HCT116 (cell line): ENCODE measurements at regions not wholly inside any gene's neighbourhood (a gene's known extent, or its start where the extent isn't known, plus 50 kb on each side); places are given as distances from the start of the nearest gene placed in this dataset.

Source experiments
- ATAC-seq: fragments of 200-7000 bp; cut with Tn5 transposase; 2 replicates; pipeline ENCODE4 v1.9.1; 2020; ENCODE audit warnings: mild to moderate bottlenecking, moderate library complexity
- BruUV-seq: library from RNA; stranded (reverse); fragments of 400-500 nt; replicated peaks from 2 replicates; lab custom pipeline; 2021; lab: Mats Ljungman, UMichigan
- CTCF ChIA-PET: fragments of 300-600 bp; sonication (Branson Sonifier 250); formaldehyde crosslinking; loops from one replicate; lab custom pipeline; 2021; ENCODE audit warnings: antibody characterized with exemption; lab: Charles Lee
- POLR2A ChIA-PET: fragments of 300-600, 350-600 bp; sonication (Branson Sonifier 250); formaldehyde crosslinking; loops from one replicate; lab custom pipeline; 2021; ENCODE audit warnings: antibody characterized with exemption; lab: Charles Lee
- RAD21 ChIA-PET, 2 experiments: fragments of 300-600 bp; sonication (Branson Sonifier 250); formaldehyde crosslinking; loops; one replicate each; lab custom pipeline; 2023; ENCODE audit warnings: low total read pairs in 2 of 2; ENCODE audit not compliant: uncharacterized antibody in 2 of 2, unreplicated experiment in 2 of 2, low non-redundant PET in 1 of 2; lab: Charles Lee
- DNase-seq: peaks from one replicate; pipeline ENCODE4 v3.0.0-alpha.2; 2010; ENCODE audit warnings: low read depth, low spot score
- H2AFZ ChIP-seq: fragments of 200-600 bp; shearing (Covaris generic), sonication (generic); 2 replicates; pipeline ENCODE4 v1.6.1; 2017; ENCODE audit warnings: low read depth, mixed run types, mixed read lengths, antibody characterized with exemption, low read length; ENCODE audit not compliant: poor library complexity, severe bottlenecking
- H3K27ac ChIP-seq: 2 replicates; pipeline ENCODE4 v1.5.1; 2012; ENCODE audit warnings: low read depth, low read length
- H3K27me3 ChIP-seq: fragments of 200-600 bp; sonication (generic); 2 replicates; pipeline ENCODE4 v1.6.1; 2016; ENCODE audit warnings: mixed run types, low read length, mixed read lengths; ENCODE audit not compliant: insufficient read depth
- H3K36me3 ChIP-seq, 2 experiments: fragments of 200-500 bp in 1 of 2; fragments of 200-600 bp in 1 of 2; sonication (Bioruptor generic) in 1 of 2; sonication (generic) in 1 of 2; 2 replicates each; pipeline versions ENCODE4 v1.5.1 to v1.6.1; 2014 to 2016; ENCODE audit warnings: low read length in 2 of 2, inconsistent platforms in 1 of 2, mixed read lengths in 1 of 2, mixed run types in 1 of 2; ENCODE audit not compliant: insufficient read depth in 2 of 2, control insufficient read depth in 1 of 2
- H3K4me1 ChIP-seq, 2 experiments: fragments of 200-600 bp in 1 of 2; sonication (generic) in 1 of 2; 2 replicates each; pipeline versions ENCODE4 v1.5.1 to v1.6.1; 2012 to 2017; ENCODE audit warnings: low read length in 2 of 2, inconsistent platforms in 1 of 2, mild to moderate bottlenecking in 1 of 2, mixed read lengths in 1 of 2, mixed run types in 1 of 2, moderate library complexity in 1 of 2; ENCODE audit not compliant: insufficient read depth in 2 of 2, control insufficient read depth in 1 of 2
- H3K4me2 ChIP-seq: fragments of 200-600 bp; sonication (generic); 2 replicates; pipeline ENCODE4 v1.6.1; 2017; ENCODE audit warnings: mixed run types, low read length, mixed read lengths
- H3K4me3 ChIP-seq, 2 experiments: fragments of 200-600 bp in 1 of 2; sonication (generic) in 1 of 2; replicated peaks in 1 of 2; 2 replicates each; pipeline ENCODE4 v1.5.1; 2011 to 2016; ENCODE audit warnings: low read length in 2 of 2, control low read depth in 1 of 2, low read depth in 1 of 2, mild to moderate bottlenecking in 1 of 2, mixed read lengths in 1 of 2, mixed run types in 1 of 2
- H3K79me2 ChIP-seq: fragments of 200-600 bp; sonication (generic); 2 replicates; pipeline ENCODE4 v1.6.1; 2017; ENCODE audit warnings: mild to moderate bottlenecking, mixed run types, low read length, moderate library complexity, mixed read lengths; ENCODE audit not compliant: insufficient read depth
- H3K9ac ChIP-seq: fragments of 200-600 bp; sonication (generic); 2 replicates; pipeline ENCODE4 v1.6.1; 2016; ENCODE audit warnings: low read length, mixed read lengths
- H3K9me2 ChIP-seq: fragments of 200-600 bp; sonication (generic), shearing (Covaris generic); 2 replicates; pipeline ENCODE4 v1.6.1; 2017; ENCODE audit warnings: mixed run types, mild to moderate bottlenecking, moderate library complexity; ENCODE audit not compliant: insufficient read depth
- H3K9me3 ChIP-seq, 2 experiments: fragments of 200-500 bp in 1 of 2; fragments of 200-600 bp in 1 of 2; sonication (Bioruptor generic) in 1 of 2; sonication (generic) in 1 of 2; 2 replicates each; pipeline ENCODE4 v1.6.1; 2014 to 2017; ENCODE audit warnings: low read length in 2 of 2, mixed read lengths in 2 of 2, inconsistent platforms in 1 of 2, low read depth in 1 of 2, mild to moderate bottlenecking in 1 of 2, mixed run types in 1 of 2, moderate library complexity in 1 of 2; ENCODE audit not compliant: control insufficient read depth in 1 of 2, insufficient read depth in 1 of 2
- H4K20me1 ChIP-seq: fragments of 200-600 bp; sonication (generic), shearing (Covaris generic); 2 replicates; pipeline ENCODE4 v1.6.1; 2017; ENCODE audit warnings: mixed run types, mild to moderate bottlenecking, moderate library complexity; ENCODE audit not compliant: insufficient read depth
- CBX3 ChIP-seq: IDR thresholded peaks from 2 replicates; pipeline ENCODE4 v1.6.1; 2012; ENCODE audit warnings: low read depth
- CEBPB ChIP-seq: IDR thresholded peaks from 2 replicates; pipeline ENCODE4 v1.6.1; 2012; ENCODE audit warnings: low read depth
- ELF1 ChIP-seq: IDR thresholded peaks from 2 replicates; pipeline ENCODE4 v1.6.1; 2012; ENCODE audit warnings: low read depth, borderline replicate concordance
- EZH2 ChIP-seq: fragments of 200-600 bp; sonication (generic); IDR thresholded peaks from 2 replicates; pipeline ENCODE4 v1.6.1; 2017; ENCODE audit warnings: antibody characterized with exemption, mixed run types
- EZH2phosphoT487 ChIP-seq: fragments of 200-600 bp; IDR thresholded peaks from 2 replicates; pipeline ENCODE4 v1.6.1; 2018; ENCODE audit warnings: antibody characterized with exemption, borderline replicate concordance
- FOSL1 ChIP-seq: IDR thresholded peaks from 2 replicates; pipeline ENCODE4 v1.6.1; 2012; ENCODE audit warnings: low read depth
- JUND ChIP-seq: IDR thresholded peaks from 2 replicates; pipeline ENCODE4 v1.6.1; 2012
- POLR2A ChIP-seq: IDR thresholded peaks from 2 replicates; pipeline ENCODE4 v1.7.0; 2011; ENCODE audit warnings: borderline replicate concordance; ENCODE audit not compliant: insufficient read depth, insufficient read length; ENCODE audit errors: extremely low read depth
- POLR2AphosphoS5 ChIP-seq: IDR thresholded peaks from 2 replicates; pipeline ENCODE4 v1.6.1; 2011; ENCODE audit warnings: mild to moderate bottlenecking, low read depth, low read length, moderate library complexity
- RAD21 ChIP-seq: IDR thresholded peaks from 2 replicates; pipeline ENCODE4 v1.6.1; 2012; ENCODE audit warnings: low read depth, mild to moderate bottlenecking
- SP1 ChIP-seq: IDR thresholded peaks from 2 replicates; pipeline ENCODE4 v1.6.1; 2012; ENCODE audit warnings: low read depth
- SRF ChIP-seq: IDR thresholded peaks from 2 replicates; pipeline ENCODE4 v1.6.1; 2012; ENCODE audit warnings: low read depth
- YY1 ChIP-seq: IDR thresholded peaks from 2 replicates; pipeline ENCODE4 v1.6.1; 2011; ENCODE audit warnings: low read length, low read depth, moderate library complexity, mild to moderate bottlenecking; ENCODE audit not compliant: insufficient replicate concordance; ENCODE audit errors: extremely low read depth
- ZFX ChIP-seq: fragments of 450-650 bp; IDR thresholded peaks from 2 replicates; pipeline ENCODE4 v1.6.1; 2017
- ZNF274 ChIP-seq: fragments of 200-500 bp; sonication (Bioruptor generic); IDR thresholded peaks from 2 replicates; pipeline ENCODE4 v1.6.1; 2014; ENCODE audit warnings: mild to moderate bottlenecking, low read depth, low read length, inconsistent platforms
- intact Hi-C: fragments of 100-400 bp; cut with micrococcal nuclease; formaldehyde crosslinking; loops from 2 replicates; pipeline ENCODE4 v1.10.0; 2022
- TF ChIP-seq, protein P1 (sequence below): IDR thresholded peaks from 2 replicates; pipeline ENCODE4 v1.6.1; 2012
- TF ChIP-seq, protein P2 (sequence below), 3 experiments: fragments of 200-600 bp in 1 of 3; sonication (generic) in 1 of 3; IDR thresholded peaks in 2 of 3; conservative IDR thresholded peaks in 1 of 3; 2 replicates each; pipeline ENCODE4 v1.5.1; 2012 to 2017; ENCODE audit warnings: low read depth in 2 of 3, low read length in 2 of 3, antibody characterized with exemption in 1 of 3, borderline replicate concordance in 1 of 3, control low read depth in 1 of 3, mild to moderate bottlenecking in 1 of 3, mixed read lengths in 1 of 3, mixed run types in 1 of 3, moderate library complexity in 1 of 3; ENCODE audit not compliant: insufficient read depth in 1 of 3
- TF ChIP-seq, protein P3 (sequence below): IDR thresholded peaks from 2 replicates; pipeline ENCODE4 v1.6.1; 2012; ENCODE audit warnings: low read depth
- TF ChIP-seq, protein P4 (sequence below): IDR thresholded peaks from 2 replicates; pipeline ENCODE4 v1.6.1; 2011; ENCODE audit warnings: mild to moderate bottlenecking, low read length, moderate library complexity; ENCODE audit not compliant: insufficient replicate concordance; ENCODE audit errors: extremely low read depth

DNA sequence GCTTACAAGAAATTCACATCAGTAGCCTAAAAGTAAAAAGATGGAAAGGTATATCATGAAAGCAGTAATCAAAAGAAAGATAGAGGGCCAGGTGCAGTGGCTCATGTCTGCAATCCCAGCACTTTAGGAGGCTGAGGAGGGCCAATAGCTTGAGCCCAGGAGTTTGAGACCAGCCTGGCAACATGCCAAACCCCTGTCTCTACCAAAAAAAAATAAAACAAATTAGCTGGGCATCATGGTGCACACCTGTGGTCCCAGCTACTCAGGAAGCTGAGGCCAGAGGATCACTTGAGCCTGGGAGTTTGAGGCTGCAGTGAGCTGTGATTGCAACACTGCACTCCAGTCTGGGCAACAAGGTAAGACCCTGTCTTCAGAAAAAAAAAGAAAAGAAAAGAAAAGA lies 55.5 kb downstream of the GSPT2 start:
- intact Hi-C loops: no loop called here
- Histone ChIP-seq H2AFZ (no peak overlapping the region), H3K4me3 (no peak overlapping the region), H3K9me3 (no peaks in the 10 kb centered on the region), H3K4me2 (no peak overlapping the region), H3K27ac (no peak overlapping the region), H3K36me3 (no peaks in the 10 kb centered on the region), H3K79me2 (peaks cover 6% of the 10 kb centered on the region), H3K9me2 (no peaks in the 10 kb centered on the region), H3K9ac (no peak overlapping the region), H4K20me1 (no peaks in the 10 kb centered on the region), H3K4me1 (peaks cover 0 to 4% of the 10 kb centered on the region in 2 experiments; a peak in 1 of 4 replicates), H3K27me3 (no peaks in the 10 kb centered on the region)
- BruUV-seq: no TSS peak
- POLR2A ChIA-PET: no interaction called here
- DNase-seq (no peak), ATAC-seq (no peak)
- TF ChIP-seq POLR2AphosphoS5: no peak
- no peak for TF ChIP-seq EZH2
- TF ChIP-seq ZNF274: no peak
- TF ChIP-seq ELF1: no peak
- no peak for TF ChIP-seq YY1
- TF ChIP-seq ZFX: no peak
- TF ChIP-seq, protein P1, sequence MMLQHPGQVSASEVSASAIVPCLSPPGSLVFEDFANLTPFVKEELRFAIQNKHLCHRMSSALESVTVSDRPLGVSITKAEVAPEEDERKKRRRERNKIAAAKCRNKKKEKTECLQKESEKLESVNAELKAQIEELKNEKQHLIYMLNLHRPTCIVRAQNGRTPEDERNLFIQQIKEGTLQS: no peak
- no peak for TF ChIP-seq POLR2A
- TF ChIP-seq CEBPB: no peak
- no peak for TF ChIP-seq SP1
- TF ChIP-seq, protein P2, sequence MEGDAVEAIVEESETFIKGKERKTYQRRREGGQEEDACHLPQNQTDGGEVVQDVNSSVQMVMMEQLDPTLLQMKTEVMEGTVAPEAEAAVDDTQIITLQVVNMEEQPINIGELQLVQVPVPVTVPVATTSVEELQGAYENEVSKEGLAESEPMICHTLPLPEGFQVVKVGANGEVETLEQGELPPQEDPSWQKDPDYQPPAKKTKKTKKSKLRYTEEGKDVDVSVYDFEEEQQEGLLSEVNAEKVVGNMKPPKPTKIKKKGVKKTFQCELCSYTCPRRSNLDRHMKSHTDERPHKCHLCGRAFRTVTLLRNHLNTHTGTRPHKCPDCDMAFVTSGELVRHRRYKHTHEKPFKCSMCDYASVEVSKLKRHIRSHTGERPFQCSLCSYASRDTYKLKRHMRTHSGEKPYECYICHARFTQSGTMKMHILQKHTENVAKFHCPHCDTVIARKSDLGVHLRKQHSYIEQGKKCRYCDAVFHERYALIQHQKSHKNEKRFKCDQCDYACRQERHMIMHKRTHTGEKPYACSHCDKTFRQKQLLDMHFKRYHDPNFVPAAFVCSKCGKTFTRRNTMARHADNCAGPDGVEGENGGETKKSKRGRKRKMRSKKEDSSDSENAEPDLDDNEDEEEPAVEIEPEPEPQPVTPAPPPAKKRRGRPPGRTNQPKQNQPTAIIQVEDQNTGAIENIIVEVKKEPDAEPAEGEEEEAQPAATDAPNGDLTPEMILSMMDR (IDR thresholded peaks at IDR 0.05 in 2 of 3, conservative IDR thresholded peaks at IDR 0.05 in 1 of 3; ENCODE audit: borderline replicate concordance in 1 of 3, insufficient read depth in 1 of 3, low read depth in 2 of 3, low read length in 2 of 3): no peak
- TF ChIP-seq JUND: no peak
- no peak for TF ChIP-seq FOSL1
- no peak for TF ChIP-seq EZH2phosphoT487
- TF ChIP-seq, protein P3, sequence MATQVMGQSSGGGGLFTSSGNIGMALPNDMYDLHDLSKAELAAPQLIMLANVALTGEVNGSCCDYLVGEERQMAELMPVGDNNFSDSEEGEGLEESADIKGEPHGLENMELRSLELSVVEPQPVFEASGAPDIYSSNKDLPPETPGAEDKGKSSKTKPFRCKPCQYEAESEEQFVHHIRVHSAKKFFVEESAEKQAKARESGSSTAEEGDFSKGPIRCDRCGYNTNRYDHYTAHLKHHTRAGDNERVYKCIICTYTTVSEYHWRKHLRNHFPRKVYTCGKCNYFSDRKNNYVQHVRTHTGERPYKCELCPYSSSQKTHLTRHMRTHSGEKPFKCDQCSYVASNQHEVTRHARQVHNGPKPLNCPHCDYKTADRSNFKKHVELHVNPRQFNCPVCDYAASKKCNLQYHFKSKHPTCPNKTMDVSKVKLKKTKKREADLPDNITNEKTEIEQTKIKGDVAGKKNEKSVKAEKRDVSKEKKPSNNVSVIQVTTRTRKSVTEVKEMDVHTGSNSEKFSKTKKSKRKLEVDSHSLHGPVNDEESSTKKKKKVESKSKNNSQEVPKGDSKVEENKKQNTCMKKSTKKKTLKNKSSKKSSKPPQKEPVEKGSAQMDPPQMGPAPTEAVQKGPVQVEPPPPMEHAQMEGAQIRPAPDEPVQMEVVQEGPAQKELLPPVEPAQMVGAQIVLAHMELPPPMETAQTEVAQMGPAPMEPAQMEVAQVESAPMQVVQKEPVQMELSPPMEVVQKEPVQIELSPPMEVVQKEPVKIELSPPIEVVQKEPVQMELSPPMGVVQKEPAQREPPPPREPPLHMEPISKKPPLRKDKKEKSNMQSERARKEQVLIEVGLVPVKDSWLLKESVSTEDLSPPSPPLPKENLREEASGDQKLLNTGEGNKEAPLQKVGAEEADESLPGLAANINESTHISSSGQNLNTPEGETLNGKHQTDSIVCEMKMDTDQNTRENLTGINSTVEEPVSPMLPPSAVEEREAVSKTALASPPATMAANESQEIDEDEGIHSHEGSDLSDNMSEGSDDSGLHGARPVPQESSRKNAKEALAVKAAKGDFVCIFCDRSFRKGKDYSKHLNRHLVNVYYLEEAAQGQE: no peak
- TF ChIP-seq RAD21: no peak
- TF ChIP-seq SRF: no peak
- TF ChIP-seq, protein P4, sequence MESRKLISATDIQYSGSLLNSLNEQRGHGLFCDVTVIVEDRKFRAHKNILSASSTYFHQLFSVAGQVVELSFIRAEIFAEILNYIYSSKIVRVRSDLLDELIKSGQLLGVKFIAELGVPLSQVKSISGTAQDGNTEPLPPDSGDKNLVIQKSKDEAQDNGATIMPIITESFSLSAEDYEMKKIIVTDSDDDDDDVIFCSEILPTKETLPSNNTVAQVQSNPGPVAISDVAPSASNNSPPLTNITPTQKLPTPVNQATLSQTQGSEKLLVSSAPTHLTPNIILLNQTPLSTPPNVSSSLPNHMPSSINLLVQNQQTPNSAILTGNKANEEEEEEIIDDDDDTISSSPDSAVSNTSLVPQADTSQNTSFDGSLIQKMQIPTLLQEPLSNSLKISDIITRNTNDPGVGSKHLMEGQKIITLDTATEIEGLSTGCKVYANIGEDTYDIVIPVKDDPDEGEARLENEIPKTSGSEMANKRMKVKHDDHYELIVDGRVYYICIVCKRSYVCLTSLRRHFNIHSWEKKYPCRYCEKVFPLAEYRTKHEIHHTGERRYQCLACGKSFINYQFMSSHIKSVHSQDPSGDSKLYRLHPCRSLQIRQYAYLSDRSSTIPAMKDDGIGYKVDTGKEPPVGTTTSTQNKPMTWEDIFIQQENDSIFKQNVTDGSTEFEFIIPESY: no peak
- TF ChIP-seq CBX3: no peak
- RAD21 ChIA-PET: no interaction called here
- CTCF ChIA-PET: no interaction called here
